ENCODE measurements at regions not wholly inside any gene's neighbourhood (a gene's known extent, or its start where the extent isn't known, plus 50 kb on each side); places are given as distances from the start of the nearest gene placed in this dataset.

DNA sequence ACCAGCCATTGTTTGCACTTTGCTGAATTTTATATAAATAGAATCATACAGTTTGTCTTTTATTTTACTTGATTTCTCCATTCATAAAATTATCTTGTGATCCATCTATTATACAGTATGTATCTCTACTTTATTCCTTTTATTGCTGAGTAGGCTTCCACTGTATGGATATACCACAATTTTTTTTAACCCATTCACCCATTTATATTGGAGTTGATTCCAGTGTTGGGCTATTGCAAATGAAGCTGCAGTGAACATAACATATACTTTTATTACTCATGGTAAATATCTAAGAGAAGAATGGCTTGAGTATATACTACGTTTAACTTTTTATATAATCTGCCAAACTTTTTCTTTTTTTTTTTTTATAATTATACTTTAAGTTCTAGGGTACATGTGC, 463.6 kb downstream of the ETNK1 start:
- H3K27me3 ChIP-seq (ENCODE audit: insufficient read depth, low read depth, low read length), result no peaks in the 10 kb centered on the region
- no peaks in the 10 kb centered on the region for H4K20me1 ChIP-seq (ENCODE audit: insufficient read depth)
- no peak overlapping the region for H3K4me3 ChIP-seq (ENCODE audit: low read length)
- H3K9ac ChIP-seq (ENCODE audit: low read length), result no peak overlapping the region
- no peaks in the 10 kb centered on the region for H3K36me3 ChIP-seq (ENCODE audit: insufficient read depth, low read length)
- H2AFZ ChIP-seq (ENCODE audit: low read depth, low read length), result no peak overlapping the region
- H3K79me2 ChIP-seq (replicated peaks; ENCODE audit: insufficient read depth, low read length), result no peaks in the 10 kb centered on the region
- no peak overlapping the region for H3K27ac ChIP-seq (ENCODE audit: low read length)
- no peaks in the 10 kb centered on the region for H3F3A ChIP-seq (ENCODE audit: insufficient read depth, low read length, poor library complexity, severe bottlenecking)
- no peaks in the 10 kb centered on the region for H3K9me2 ChIP-seq (ENCODE audit: insufficient read depth, low read length)
- H3K4me2 ChIP-seq (ENCODE audit: low read length), result no peak overlapping the region
- TF ChIP-seq RAD21 (conservative IDR thresholded peaks at IDR 0.05), result no peak
- no peak for TF ChIP-seq TAF1 (IDR thresholded peaks at IDR 0.05; ENCODE audit: low read depth)
- TF ChIP-seq EZH2 (IDR thresholded peaks at IDR 0.05; ENCODE audit: borderline replicate concordance, insufficient read depth, low read length, poor library complexity, severe bottlenecking), result no peak
- no peak for TF ChIP-seq MXI1 (conservative IDR thresholded peaks at IDR 0.05; ENCODE audit: poor library complexity, severe bottlenecking)
- H3K9me3 ChIP-seq (ENCODE audit: low read length), result no peaks in the 10 kb centered on the region

DNA sequence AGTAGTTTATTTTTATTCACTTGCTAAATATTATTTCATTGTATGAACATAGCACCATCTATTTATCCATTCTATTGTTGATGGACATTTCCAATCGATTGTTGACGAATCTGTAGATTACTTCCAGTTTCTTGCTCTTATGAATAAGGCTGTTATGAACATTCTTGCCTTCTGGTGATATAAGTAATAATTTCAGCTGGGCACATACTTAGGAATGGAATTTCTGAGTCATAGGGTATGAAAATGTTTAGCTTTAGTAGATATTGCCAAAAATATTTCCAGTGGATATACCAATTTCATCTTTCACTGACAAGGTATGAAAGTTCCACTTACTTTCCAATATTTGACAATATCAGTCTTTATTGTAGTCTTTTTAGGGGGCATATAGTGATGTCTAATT, 468.5 kb downstream of the ETNK1 start:
- Histone ChIP-seq H3F3A (ENCODE audit: insufficient read depth, low read length, poor library complexity, severe bottlenecking) (no peaks in the 10 kb centered on the region), H3K27ac (ENCODE audit: low read length) (no peak overlapping the region), H3K9me2 (ENCODE audit: insufficient read depth, low read length) (no peaks in the 10 kb centered on the region), H3K36me3 (ENCODE audit: insufficient read depth, low read length) (no peaks in the 10 kb centered on the region), H3K9ac (ENCODE audit: low read length) (no peak overlapping the region), H3K79me2 (replicated peaks; ENCODE audit: insufficient read depth, low read length) (no peaks in the 10 kb centered on the region), H3K27me3 (ENCODE audit: insufficient read depth, low read depth, low read length) (no peaks in the 10 kb centered on the region), H2AFZ (ENCODE audit: low read depth, low read length) (no peak overlapping the region), H3K9me3 (ENCODE audit: low read length) (no peaks in the 10 kb centered on the region), H3K4me3 (ENCODE audit: low read length) (no peak overlapping the region), H3K4me2 (ENCODE audit: low read length) (no peak overlapping the region), H4K20me1 (ENCODE audit: insufficient read depth) (no peaks in the 10 kb centered on the region)
- TF ChIP-seq, protein P1, sequence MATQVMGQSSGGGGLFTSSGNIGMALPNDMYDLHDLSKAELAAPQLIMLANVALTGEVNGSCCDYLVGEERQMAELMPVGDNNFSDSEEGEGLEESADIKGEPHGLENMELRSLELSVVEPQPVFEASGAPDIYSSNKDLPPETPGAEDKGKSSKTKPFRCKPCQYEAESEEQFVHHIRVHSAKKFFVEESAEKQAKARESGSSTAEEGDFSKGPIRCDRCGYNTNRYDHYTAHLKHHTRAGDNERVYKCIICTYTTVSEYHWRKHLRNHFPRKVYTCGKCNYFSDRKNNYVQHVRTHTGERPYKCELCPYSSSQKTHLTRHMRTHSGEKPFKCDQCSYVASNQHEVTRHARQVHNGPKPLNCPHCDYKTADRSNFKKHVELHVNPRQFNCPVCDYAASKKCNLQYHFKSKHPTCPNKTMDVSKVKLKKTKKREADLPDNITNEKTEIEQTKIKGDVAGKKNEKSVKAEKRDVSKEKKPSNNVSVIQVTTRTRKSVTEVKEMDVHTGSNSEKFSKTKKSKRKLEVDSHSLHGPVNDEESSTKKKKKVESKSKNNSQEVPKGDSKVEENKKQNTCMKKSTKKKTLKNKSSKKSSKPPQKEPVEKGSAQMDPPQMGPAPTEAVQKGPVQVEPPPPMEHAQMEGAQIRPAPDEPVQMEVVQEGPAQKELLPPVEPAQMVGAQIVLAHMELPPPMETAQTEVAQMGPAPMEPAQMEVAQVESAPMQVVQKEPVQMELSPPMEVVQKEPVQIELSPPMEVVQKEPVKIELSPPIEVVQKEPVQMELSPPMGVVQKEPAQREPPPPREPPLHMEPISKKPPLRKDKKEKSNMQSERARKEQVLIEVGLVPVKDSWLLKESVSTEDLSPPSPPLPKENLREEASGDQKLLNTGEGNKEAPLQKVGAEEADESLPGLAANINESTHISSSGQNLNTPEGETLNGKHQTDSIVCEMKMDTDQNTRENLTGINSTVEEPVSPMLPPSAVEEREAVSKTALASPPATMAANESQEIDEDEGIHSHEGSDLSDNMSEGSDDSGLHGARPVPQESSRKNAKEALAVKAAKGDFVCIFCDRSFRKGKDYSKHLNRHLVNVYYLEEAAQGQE (IDR thresholded peaks at IDR 0.05; ENCODE audit: borderline replicate concordance), result no peak
- TF ChIP-seq EP300 (conservative IDR thresholded peaks at IDR 0.05; ENCODE audit: poor library complexity, severe bottlenecking), result no peak
- no peak for TF ChIP-seq RAD21 (conservative IDR thresholded peaks at IDR 0.05)
- TF ChIP-seq, protein P2, sequence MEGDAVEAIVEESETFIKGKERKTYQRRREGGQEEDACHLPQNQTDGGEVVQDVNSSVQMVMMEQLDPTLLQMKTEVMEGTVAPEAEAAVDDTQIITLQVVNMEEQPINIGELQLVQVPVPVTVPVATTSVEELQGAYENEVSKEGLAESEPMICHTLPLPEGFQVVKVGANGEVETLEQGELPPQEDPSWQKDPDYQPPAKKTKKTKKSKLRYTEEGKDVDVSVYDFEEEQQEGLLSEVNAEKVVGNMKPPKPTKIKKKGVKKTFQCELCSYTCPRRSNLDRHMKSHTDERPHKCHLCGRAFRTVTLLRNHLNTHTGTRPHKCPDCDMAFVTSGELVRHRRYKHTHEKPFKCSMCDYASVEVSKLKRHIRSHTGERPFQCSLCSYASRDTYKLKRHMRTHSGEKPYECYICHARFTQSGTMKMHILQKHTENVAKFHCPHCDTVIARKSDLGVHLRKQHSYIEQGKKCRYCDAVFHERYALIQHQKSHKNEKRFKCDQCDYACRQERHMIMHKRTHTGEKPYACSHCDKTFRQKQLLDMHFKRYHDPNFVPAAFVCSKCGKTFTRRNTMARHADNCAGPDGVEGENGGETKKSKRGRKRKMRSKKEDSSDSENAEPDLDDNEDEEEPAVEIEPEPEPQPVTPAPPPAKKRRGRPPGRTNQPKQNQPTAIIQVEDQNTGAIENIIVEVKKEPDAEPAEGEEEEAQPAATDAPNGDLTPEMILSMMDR (IDR thresholded peaks at IDR 0.05; ENCODE audit: poor library complexity, severe bottlenecking), result no peak
- no peak for TF ChIP-seq EZH2 (IDR thresholded peaks at IDR 0.05; ENCODE audit: borderline replicate concordance, insufficient read depth, low read length, poor library complexity, severe bottlenecking)
- TF ChIP-seq POLR2AphosphoS5 (IDR thresholded peaks at IDR 0.05), result no peak
- TF ChIP-seq TAF1 (IDR thresholded peaks at IDR 0.05; ENCODE audit: low read depth), result no peak
- no peak for TF ChIP-seq MXI1 (conservative IDR thresholded peaks at IDR 0.05; ENCODE audit: poor library complexity, severe bottlenecking)
- no peak for TF ChIP-seq SMC3 (conservative IDR thresholded peaks at IDR 0.05; ENCODE audit: poor library complexity)

All from neural cell (in vitro differentiated cells).